AG08395 (cell line): ENCODE measurements at regions not wholly inside any gene's neighbourhood (a gene's known extent, or its start where the extent isn't known, plus 50 kb on each side); places are given as distances from the start of the nearest gene placed in this dataset.
"Not testable (repeated sequence)": the region's sequence is repeated elsewhere in the genome, so short reads cannot be mapped to it uniquely, and the experiment has no call there.

ENCODE experiments used
- DNase-seq: peaks from one replicate; pipeline ENCODE4 v3.0.0; 2012; ENCODE audit warnings: mixed read lengths, low spot score

GRCh38 chr6:19976411-19977129 is 139.4 kb downstream of the ID4 start:
- DNase-seq, result no peak

DNA sequence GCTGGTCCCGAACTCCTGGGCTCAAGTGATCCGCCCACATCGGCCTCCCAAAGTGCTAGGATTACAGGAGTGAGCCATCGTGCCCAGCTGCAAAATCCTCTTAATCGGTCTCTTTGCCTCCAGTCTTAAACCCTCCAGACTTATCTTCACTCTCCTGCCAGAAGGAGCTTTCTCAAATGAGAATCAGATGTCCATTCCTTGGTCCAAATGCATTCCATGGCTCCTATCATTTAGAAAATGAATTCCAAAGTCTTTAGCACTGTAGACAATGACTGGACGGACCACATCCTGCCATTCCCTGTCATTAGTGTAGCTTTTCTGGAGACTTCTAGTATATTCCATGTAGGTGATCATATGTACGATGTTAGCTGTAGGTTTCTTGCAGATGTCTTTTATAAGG is 141.9 kb downstream of the ID4 start:
- peak; percentile 6 for DNase-seq

DNA sequence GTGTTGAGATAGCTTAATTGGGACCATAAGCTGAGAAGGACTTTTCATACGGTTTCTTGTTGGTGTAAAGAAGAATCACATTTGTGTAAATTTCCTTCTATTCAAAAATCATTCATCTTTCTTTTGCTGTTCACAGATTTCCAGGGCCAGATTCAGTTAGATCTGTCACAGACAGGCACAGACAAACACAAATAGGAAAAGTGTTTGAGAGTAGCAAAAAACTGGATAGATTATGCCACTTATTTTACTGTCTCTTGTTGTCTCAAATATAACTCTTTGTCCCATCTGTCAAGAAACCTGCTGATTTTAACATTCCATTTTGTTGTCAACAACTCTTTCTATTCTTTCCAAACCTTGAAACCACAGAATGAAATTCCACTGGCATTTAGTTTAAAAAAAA is 142.8 kb downstream of the ID4 start:
- DNase-seq, result no peak

- no peak for DNase-seq
Measured at GRCh38 chr6:19983374-19983773, 146.2 kb downstream of the ID4 start.

- no peak for DNase-seq
Measured at GRCh38 chr6:19986691-19987438, 149.7 kb downstream of the ID4 start.

- DNase-seq, result no peak
Measured at GRCh38 chr6:19988555-19988954, 151.4 kb downstream of the ID4 start.

GRCh38 chr6:19991176-19991575 is 154.0 kb downstream of the ID4 start:
- DNase-seq, result no peak

- DNase-seq, result no peak
Measured at GRCh38 chr6:19994909-19995308, 157.7 kb downstream of the ID4 start.

DNA sequence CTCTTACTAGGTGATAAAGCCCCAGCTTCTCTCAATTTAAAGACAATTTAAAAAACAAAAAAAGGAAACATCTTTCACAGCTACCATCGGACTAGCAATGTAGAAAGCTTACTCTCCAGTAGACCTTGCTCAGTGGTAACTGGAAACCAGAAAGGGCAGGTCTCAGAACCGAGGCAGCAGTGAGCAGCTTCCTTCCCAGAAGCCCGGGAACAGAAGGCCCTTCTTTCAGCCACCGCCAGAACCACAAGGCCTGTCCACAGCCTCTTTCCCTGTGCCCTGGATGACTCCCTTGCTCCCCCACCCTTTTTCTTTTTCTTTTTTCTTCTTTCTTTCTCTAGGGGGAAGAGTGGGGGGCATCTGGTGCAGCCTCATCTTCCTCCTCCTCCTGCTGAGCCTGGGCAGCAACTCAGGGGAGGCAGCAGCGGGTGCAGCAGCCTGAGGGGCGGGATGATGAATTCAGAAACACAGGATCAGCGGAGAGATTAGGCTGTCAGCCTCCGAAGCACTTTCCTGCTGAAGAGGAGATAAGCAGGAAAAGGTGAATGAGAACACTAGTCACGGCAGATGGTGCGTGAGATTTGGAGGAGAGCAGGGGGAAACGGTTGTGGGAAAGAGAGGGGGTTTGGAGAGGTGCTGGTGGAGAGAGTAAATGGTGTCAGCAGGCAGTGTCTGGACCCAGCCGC is 158.5 kb downstream of the ID4 start:
- DNase-seq, result no peak

GRCh38 chr6:19997104-19997503 is 159.9 kb downstream of the ID4 start:
- DNase-seq, result no peak

DNA sequence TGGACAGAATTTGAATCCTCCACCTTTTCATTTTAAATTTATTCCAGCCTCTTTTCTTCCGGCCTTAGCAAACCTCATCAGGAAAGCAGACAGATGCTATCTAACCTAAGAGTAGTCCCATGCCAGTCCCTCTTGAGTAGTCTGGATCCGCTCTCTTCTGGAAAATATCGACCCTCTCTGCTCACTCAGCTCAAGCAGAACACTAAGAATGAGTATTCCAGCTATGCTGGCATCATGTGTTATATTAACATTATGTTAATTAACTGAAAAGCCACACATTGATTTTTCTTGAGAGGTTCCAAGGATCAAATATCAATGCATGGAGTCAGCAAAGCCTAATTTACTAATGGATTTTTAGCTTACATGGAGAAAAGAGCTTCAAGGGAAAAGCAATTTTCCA is 161.4 kb downstream of the ID4 start:
- DNase-seq, result no peak

- no peak for DNase-seq
Measured at GRCh38 chr6:19999319-20000191, 162.4 kb downstream of the ID4 start.

DNA sequence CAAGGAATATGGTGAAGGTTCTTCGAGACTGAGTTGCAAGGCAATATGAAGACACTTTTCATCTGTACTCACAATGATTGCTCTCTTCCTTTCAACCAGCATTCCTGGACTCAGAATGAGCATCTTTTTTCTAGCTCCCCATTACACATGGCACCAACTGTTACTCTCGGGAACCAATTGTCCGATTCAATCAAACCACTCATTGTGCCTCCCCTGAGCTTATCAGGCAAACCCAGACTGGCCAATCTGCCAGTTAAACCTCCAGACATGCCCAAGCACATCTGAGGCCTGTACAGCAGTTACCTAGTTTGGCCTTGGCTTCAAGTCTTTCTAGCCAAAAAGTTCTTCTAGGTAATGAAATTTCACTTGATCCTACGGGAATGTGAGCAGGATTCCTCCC is 164.1 kb downstream of the ID4 start:
- DNase-seq, result no peak

- DNase-seq, result no peak
Measured at GRCh38 chr6:20006037-20006436, 168.9 kb downstream of the ID4 start.

GRCh38 chr6:20008131-20008530 is 171.0 kb downstream of the ID4 start:
- no peak for DNase-seq

DNA sequence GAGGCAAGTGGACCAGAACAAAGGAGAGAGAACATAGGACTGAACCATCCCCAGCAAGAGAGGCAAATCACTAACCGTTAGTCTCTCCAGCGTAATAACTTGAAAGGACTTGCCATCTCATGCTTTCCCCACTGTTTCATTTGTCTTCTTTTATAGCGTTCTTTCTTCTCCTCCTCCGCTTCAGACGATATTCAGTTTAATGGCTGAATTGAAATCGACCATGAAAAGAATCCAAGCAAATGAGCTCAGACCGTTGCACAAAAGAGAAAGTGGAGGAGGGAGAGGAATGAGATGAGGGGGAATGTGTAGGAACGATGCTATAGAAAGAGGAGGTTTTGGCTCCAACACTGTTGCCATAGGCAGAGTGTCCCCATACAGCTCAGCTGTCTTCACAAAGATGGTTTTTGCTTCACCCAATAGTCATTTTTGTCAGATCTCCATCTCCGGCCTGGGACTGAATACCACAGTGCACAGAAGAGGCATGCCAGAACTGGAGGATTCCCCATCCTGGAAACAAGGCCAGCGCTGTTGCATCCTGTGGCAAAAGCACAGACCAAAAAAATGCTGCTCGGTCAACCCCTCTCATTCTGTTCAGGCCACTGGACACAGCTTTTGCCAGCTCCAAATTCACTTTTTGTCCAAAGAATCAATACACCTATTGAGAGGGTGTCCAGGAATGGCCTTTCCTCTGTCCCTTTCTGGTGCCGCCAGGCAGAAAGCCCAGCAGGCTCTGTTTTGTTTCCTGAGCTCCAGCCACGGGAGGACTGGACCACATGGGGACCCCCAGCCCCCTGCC is 176.1 kb downstream of the ID4 start:
- no peak for DNase-seq

GRCh38 chr6:20014508-20014907 is 177.3 kb downstream of the ID4 start:
- no peak for DNase-seq

DNA sequence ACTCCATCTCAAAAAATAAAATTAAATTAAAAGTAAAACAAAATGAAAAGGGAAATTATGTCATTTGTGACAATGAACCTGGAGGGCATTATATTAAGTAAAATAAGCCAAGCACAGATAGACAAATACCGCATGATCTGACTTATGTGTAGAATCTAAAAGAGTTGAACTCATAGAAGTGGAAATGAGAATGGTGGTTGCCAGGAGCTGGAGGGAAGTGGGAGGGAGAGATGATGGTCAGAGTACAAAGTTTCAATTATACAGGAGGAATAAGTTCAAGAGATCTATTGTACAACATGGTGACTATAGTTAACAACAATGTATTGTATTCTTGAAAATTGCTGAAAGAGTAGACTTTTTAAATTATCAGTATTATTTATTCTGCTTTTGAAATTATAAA is 183.4 kb downstream of the ID4 start:
- no peak for DNase-seq

DNA sequence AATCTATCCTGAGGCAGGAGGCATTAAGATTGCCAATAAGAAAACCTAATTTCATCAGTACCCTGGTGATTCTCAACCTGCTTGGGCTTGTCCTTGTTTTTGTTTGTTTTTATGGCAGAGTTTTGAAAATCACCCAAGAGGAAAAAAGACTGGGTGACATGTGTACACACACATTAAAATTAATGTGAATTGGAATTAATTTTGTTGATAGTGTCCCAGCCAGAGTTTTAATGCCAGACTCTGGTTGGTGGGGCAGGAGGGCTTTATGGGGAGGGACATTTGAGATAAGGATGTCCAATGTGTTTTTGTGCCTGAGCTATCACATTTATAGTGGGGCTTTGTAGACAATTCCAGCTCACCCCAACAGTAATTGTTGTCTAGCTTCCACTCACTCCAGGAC is 184.6 kb downstream of the ID4 start:
- DNase-seq, result no peak

GRCh38 chr6:20023549-20024315 is 186.6 kb downstream of the ID4 start:
- DNase-seq, result not testable (repeated sequence)

DNA sequence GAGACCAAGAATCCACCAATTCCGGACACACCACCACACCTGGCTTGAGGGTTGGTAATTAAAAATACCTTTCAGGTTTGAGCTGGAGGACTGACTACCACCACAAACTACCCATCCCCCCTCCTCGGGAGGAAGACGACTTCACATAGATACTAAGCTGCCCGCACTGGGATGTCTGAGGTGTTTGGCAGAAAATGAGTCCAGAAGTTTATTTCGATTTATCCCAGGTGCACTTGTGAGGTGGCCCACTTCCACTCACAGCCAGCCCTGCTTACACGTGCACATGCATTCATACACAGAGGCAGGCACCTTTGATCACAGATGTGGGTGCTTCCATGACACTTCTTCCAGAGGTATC is 187.1 kb downstream of the ID4 start:
- no peak for DNase-seq
